ENCODE measurements at regions not wholly inside any gene's neighbourhood (a gene's known extent, or its start where the extent isn't known, plus 50 kb on each side); places are given as distances from the start of the nearest gene placed in this dataset.

- TF ChIP-seq CTCF (IDR thresholded peaks at IDR 0.05; ENCODE audit: low read length) (no peak), EZH2 (IDR thresholded peaks at IDR 0.05; ENCODE audit: borderline replicate concordance, low read length) (no peak)
Observed at GRCh38 chr15:53196242-53196641, 406.1 kb upstream of the ONECUT1 start.

Data from OCI-LY1 (cell line).